Mucosa of descending colon (tissue), 3 donors: ENCODE measurements at regions not wholly inside any gene's neighbourhood (a gene's known extent, or its start where the extent isn't known, plus 50 kb on each side); places are given as distances from the start of the nearest gene placed in this dataset.

Experiments
- ATAC-seq: fragments of 200-7000 bp; cut with Tn5 transposase; one replicate; pipeline ENCODE4 v1.9.1; 2020; ENCODE audit warnings: mild to moderate bottlenecking, moderate library complexity
- DNase-seq, 3 donors: peaks; one replicate each; pipeline ENCODE4 v3.0.0-alpha.2; 2020
- H3K36me3 ChIP-seq: fragments of 200-600 bp; one replicate; pipeline ENCODE4 v1.8.0; 2021; ENCODE audit warnings: low read depth, mild to moderate bottlenecking
- H3K4me1 ChIP-seq: fragments of 200-600 bp; one replicate; pipeline ENCODE4 v1.8.0; 2021; ENCODE audit warnings: low read depth, mild to moderate bottlenecking
- H3K4me3 ChIP-seq: fragments of 200-600 bp; one replicate; pipeline ENCODE4 v1.8.0; 2021; ENCODE audit warnings: mild to moderate bottlenecking
- H3K9me3 ChIP-seq: fragments of 200-600 bp; one replicate; pipeline ENCODE4 v1.8.0; 2021; ENCODE audit warnings: mild to moderate bottlenecking
- intact Hi-C, 2 donors: fragments of 100-400 bp; cut with DNase I in 1 of 2; cut with micrococcal nuclease in 1 of 2; formaldehyde crosslinking; loops; one replicate each; pipeline versions ENCODE4 v1.11.0 to v1.11.1; 2022; cut with DNase I, micrococcal nuclease
- TF ChIP-seq, protein P1 (sequence below): fragments of 200-600 bp; IDR thresholded peaks from one replicate; pipeline ENCODE4 v1.8.0; 2022; ENCODE audit warnings: antibody characterized with exemption, mild to moderate bottlenecking
- donor health status: DM: no; HTN: no; CAD: no; lungs with moderate emphysema.
- donor health status: DM: no; HTN: no; CAD: no.
- donor health status: DM: no; HTN: yes; CAD: no.

DNA sequence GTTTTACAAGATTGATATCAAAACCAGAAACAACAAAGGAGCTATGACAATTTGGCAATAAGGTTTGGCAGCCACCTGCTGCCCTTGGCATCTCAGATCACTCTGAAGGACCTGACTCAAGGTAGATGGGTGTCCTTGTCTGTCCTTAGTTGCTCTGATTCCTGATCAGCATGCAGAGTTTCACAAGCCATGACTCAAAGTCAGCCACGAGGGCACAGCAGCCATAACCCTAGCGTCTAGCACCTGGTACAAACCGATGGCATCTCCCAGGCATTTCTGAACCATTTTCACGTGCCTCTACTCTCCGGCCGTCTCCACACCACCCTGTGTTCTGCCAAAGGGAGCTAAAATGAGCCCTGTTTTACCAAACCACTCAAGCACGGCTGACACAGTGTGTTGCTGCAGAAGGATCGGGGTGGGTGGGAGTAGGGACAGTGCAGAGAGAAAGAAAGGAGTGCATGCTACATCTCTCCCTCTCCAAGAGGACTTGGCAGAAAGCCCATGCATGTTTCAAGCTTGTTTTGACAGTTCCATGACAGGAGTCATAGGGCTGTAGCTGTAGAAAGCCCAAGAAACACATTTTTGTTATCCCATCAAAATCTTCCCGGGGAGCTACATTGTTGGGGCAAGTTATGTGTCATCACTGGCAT is 297.3 kb downstream of the ABCC12 start:
- intact Hi-C loops: no loop called here
- Histone ChIP-seq H3K36me3 (no peaks in the 10 kb centered on the region), H3K9me3 (no peaks in the 10 kb centered on the region), H3K4me1 (no peaks in the 10 kb centered on the region), H3K4me3 (no peak overlapping the region)
- ATAC-seq: no peak
- TF ChIP-seq, protein P1, sequence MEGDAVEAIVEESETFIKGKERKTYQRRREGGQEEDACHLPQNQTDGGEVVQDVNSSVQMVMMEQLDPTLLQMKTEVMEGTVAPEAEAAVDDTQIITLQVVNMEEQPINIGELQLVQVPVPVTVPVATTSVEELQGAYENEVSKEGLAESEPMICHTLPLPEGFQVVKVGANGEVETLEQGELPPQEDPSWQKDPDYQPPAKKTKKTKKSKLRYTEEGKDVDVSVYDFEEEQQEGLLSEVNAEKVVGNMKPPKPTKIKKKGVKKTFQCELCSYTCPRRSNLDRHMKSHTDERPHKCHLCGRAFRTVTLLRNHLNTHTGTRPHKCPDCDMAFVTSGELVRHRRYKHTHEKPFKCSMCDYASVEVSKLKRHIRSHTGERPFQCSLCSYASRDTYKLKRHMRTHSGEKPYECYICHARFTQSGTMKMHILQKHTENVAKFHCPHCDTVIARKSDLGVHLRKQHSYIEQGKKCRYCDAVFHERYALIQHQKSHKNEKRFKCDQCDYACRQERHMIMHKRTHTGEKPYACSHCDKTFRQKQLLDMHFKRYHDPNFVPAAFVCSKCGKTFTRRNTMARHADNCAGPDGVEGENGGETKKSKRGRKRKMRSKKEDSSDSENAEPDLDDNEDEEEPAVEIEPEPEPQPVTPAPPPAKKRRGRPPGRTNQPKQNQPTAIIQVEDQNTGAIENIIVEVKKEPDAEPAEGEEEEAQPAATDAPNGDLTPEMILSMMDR: no peak
- DNase-seq: no peak

DNA sequence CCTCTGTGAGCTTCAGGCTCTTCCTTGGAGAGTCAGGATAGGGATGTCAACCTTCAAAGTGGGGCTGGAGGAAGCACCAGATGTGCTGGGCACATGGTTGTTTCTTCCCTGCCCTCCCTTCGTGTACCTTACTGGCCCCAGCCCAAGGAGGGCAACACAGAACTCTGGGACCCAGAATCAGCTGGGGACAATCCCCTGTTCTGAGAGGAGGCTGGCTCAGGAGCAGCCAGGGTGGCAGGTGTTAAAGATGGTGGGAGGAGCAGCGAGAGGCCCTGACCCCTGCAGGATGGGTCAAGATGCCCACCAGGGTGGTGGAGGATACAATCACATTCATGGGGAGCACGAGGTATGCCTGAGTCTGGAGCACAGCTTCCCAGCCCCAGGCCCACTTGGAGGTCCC is 300.4 kb downstream of the ABCC12 start:
- Histone ChIP-seq H3K36me3 (no peaks in the 10 kb centered on the region), H3K9me3 (no peaks in the 10 kb centered on the region), H3K4me1 (no peaks in the 10 kb centered on the region), H3K4me3 (no peak overlapping the region)
- no peak for ATAC-seq
- TF ChIP-seq, protein P1: no peak
- intact Hi-C loops: no loop called here
- no peak for DNase-seq

DNA sequence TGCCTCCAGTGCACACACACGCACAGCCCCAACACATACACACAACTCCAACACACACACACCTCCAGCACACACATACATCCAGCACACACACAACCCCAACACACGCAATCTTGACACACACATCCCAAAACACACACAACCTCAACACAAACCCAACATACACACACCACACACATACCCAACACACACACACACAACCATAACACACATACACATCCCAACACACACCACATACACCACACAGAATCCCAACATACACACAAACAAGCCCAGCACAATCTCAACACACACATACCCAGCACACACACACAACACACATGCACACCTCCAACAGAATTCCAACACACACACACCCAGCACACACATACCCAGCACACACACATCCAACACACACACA is 301.1 kb downstream of the ABCC12 start:
- DNase-seq (no peak), ATAC-seq (no peak)
- intact Hi-C loops: no loop called here
- H3K36me3 ChIP-seq: no peaks in the 10 kb centered on the region
- TF ChIP-seq, protein P1: no peak
- H3K9me3 ChIP-seq: no peaks in the 10 kb centered on the region
- H3K4me1 ChIP-seq: no peaks in the 10 kb centered on the region
- no peak overlapping the region for H3K4me3 ChIP-seq

DNA sequence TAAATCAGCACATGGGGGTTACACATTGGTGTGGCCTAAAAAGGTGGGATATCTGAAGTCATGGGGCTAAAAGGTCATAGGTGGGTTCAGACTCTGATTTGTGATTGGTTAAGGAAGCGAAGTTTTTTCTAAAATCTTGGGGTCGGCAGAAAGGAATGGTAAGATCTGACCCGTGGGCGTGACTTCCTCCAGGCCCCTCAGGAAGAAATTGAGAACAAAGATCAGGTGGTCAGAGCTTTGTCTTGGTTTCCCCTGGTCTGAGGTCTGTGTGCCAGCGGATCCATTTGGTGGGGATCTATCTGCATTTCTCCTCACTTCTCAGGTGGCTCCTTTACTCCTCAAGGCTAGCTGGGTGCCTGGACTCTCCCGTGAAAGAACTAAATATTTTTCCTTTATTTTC is 302.8 kb downstream of the ABCC12 start:
- Histone ChIP-seq H3K4me3 (no peak overlapping the region), H3K9me3 (no peaks in the 10 kb centered on the region), H3K4me1 (no peaks in the 10 kb centered on the region), H3K36me3 (no peaks in the 10 kb centered on the region)
- ATAC-seq (no peak), DNase-seq (no peak)
- intact Hi-C loops: no loop called here
- TF ChIP-seq, protein P1: no peak

DNA sequence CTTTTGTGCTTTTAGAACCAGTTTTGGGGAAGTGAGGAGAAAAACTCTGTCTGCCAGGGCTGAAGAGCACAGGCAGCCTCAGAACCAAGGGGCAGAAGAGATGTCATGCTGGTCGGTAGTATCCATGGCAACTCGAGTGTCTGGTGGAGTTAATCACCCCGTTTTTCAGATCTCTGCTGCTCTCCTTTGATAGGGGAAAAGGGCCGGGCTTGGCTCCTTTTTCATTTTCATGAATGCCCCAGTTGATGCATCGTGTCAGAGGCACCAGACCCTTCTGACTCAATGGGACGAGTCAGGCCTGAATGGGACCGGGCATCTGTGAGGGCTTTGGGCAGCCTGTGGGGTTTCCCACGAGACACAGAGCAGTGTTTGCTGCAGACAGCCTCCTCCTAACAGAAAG is 304.6 kb downstream of the ABCC12 start:
- H3K9me3 ChIP-seq: no peaks in the 10 kb centered on the region
- intact Hi-C loops: no loop called here
- H3K4me1 ChIP-seq: no peaks in the 10 kb centered on the region
- no peak for DNase-seq
- ATAC-seq: no peak
- TF ChIP-seq, protein P1: no peak
- no peak overlapping the region for H3K4me3 ChIP-seq
- H3K36me3 ChIP-seq: no peaks in the 10 kb centered on the region

DNA sequence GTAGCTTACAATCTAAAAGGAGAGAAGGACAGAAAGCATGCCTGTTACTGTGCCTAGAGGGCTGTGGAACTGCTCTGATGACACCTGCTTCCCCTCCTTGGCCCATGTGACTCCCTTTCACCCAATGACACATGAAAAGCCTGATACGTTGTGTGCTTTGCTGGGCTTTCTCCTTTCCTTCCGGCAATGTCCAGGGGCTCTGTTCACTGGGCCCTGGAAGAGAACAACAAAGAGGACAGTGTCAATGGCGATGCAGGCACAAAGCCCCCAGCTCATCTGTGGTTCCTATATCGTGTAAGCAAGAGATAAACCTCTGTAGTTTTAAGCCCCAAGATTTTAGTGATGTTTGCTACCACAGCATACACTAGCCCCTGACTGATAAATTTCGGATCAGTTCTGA is 306.1 kb downstream of the ABCC12 start:
- TF ChIP-seq, protein P1: no peak
- intact Hi-C loops: no loop called here
- Histone ChIP-seq H3K36me3 (no peaks in the 10 kb centered on the region), H3K4me3 (no peak overlapping the region), H3K9me3 (no peaks in the 10 kb centered on the region), H3K4me1 (no peaks in the 10 kb centered on the region)
- ATAC-seq: no peak
- no peak for DNase-seq
